ENCODE measurements at regions not wholly inside any gene's neighbourhood (a gene's known extent, or its start where the extent isn't known, plus 50 kb on each side); places are given as distances from the start of the nearest gene placed in this dataset.

DNA sequence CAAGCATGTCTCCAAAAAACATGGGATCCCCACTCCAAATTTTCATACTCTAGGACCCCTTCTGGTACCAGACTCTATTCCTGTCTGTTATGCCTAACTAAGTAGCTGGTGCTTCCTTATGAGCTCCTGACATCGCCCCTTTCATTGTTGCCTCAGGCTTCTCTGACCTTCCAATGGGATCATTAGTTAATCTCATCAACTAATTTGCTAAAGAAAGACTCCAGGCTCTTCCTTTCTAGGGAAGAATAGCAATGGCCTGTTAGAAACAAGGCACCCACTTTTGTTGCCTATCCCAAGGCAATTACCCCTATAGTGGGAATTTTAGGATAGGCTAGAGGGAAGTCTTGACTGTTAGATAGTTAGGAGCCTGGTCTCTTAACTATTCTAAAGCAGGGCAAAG, 369.5 kb downstream of the MLLT3 start:
- TF ChIP-seq YY1 (IDR thresholded peaks at IDR 0.05; ENCODE audit: insufficient read depth, insufficient read length) (no peak), ZNF274 (IDR thresholded peaks at IDR 0.05; ENCODE audit: low read depth, low read length) (no peak)
